ENCODE measurements at regions not wholly inside any gene's neighbourhood (a gene's known extent, or its start where the extent isn't known, plus 50 kb on each side); places are given as distances from the start of the nearest gene placed in this dataset.

GRCh38 chr15:93483923-93484322 lies 394.9 kb upstream of the RGMA start:
- Histone ChIP-seq H3K9me3 (ENCODE audit: control insufficient read depth in 2 of 3, insufficient read depth in 1 of 3, low read length in 3 of 3) (no peaks in the 10 kb centered on the region), H3K4me1 (ENCODE audit: control insufficient read depth in 2 of 3, insufficient read depth in 2 of 3, low read depth in 1 of 3, low read length in 3 of 3) (peaks cover 0 to 3% (median 0%) of the 10 kb centered on the region in 3 donors), H3K4me3 (ENCODE audit: low read length in 3 of 3) (no peak overlapping the region), H3K27ac (ENCODE audit: low read depth in 2 of 2, low read length in 2 of 2) (no peak overlapping the region), H3K27me3 (ENCODE audit: control insufficient read depth, insufficient read depth, low read length) (no peaks in the 10 kb centered on the region), H3K36me3 (ENCODE audit: control insufficient read depth in 2 of 3, insufficient read depth in 3 of 3, low read length in 3 of 3) (no peaks in the 10 kb centered on the region), H3K9ac (ENCODE audit: low read length in 3 of 3) (no peak overlapping the region)
- FAIRE-seq: no peak
- intact Hi-C loops (cut with DNase I): no loop called here
- no peak for TF ChIP-seq CTCF (IDR thresholded peaks at IDR 0.05; ENCODE audit: borderline replicate concordance, extremely low read depth, insufficient read depth)
- no peak for DNase-seq

GRCh38 chr15:93482731-93483130 lies 393.7 kb upstream of the RGMA start:
- DNase-seq: no peak
- Histone ChIP-seq H3K4me1 (ENCODE audit: control insufficient read depth in 2 of 3, insufficient read depth in 2 of 3, low read depth in 1 of 3, low read length in 3 of 3) (peaks cover 0 to 3% (median 0%) of the 10 kb centered on the region in 3 donors), H3K36me3 (ENCODE audit: control insufficient read depth in 2 of 3, insufficient read depth in 3 of 3, low read length in 3 of 3) (no peaks in the 10 kb centered on the region), H3K27ac (ENCODE audit: low read depth in 2 of 2, low read length in 2 of 2) (no peak overlapping the region), H3K9me3 (ENCODE audit: control insufficient read depth in 2 of 3, insufficient read depth in 1 of 3, low read length in 3 of 3) (no peaks in the 10 kb centered on the region), H3K4me3 (ENCODE audit: low read length in 3 of 3) (no peak overlapping the region), H3K9ac (ENCODE audit: low read length in 3 of 3) (no peak overlapping the region), H3K27me3 (ENCODE audit: control insufficient read depth, insufficient read depth, low read length) (no peaks in the 10 kb centered on the region)
- intact Hi-C loops (cut with DNase I): no loop called here
- no peak for TF ChIP-seq CTCF (IDR thresholded peaks at IDR 0.05; ENCODE audit: borderline replicate concordance, extremely low read depth, insufficient read depth)
- FAIRE-seq: no peak

- Histone ChIP-seq H3K27me3 (ENCODE audit: control insufficient read depth, insufficient read depth, low read length) (no peaks in the 10 kb centered on the region), H3K4me1 (ENCODE audit: control insufficient read depth in 2 of 3, insufficient read depth in 2 of 3, low read depth in 1 of 3, low read length in 3 of 3) (no peaks in the 10 kb centered on the region), H3K9me3 (ENCODE audit: control insufficient read depth in 2 of 3, insufficient read depth in 1 of 3, low read length in 3 of 3) (no peaks in the 10 kb centered on the region), H3K27ac (ENCODE audit: low read depth in 2 of 2, low read length in 2 of 2) (no peak overlapping the region), H3K4me3 (ENCODE audit: low read length in 3 of 3) (no peak overlapping the region), H3K9ac (ENCODE audit: low read length in 3 of 3) (no peak overlapping the region), H3K36me3 (ENCODE audit: control insufficient read depth in 2 of 3, insufficient read depth in 3 of 3, low read length in 3 of 3) (no peaks in the 10 kb centered on the region)
- FAIRE-seq (no peak), DNase-seq (peak in 1 of 5 donors; percentile 22)
- TF ChIP-seq CTCF (IDR thresholded peaks at IDR 0.05; ENCODE audit: borderline replicate concordance, extremely low read depth, insufficient read depth): no peak
- intact Hi-C loops (cut with DNase I): no loop called here
These were observed 390.7 kb upstream of the RGMA start for GRCh38 chr15:93479715-93480114.

GRCh38 chr15:93478947-93479346 lies 389.9 kb upstream of the RGMA start:
- H3K9ac ChIP-seq (ENCODE audit: low read length in 3 of 3): no peak overlapping the region
- H3K27ac ChIP-seq (ENCODE audit: low read depth in 2 of 2, low read length in 2 of 2): no peak overlapping the region
- H3K4me3 ChIP-seq (ENCODE audit: low read length in 3 of 3): no peak overlapping the region
- TF ChIP-seq CTCF (IDR thresholded peaks at IDR 0.05; ENCODE audit: borderline replicate concordance, extremely low read depth, insufficient read depth): no peak
- H3K9me3 ChIP-seq (ENCODE audit: control insufficient read depth in 2 of 3, insufficient read depth in 1 of 3, low read length in 3 of 3): no peaks in the 10 kb centered on the region
- H3K36me3 ChIP-seq (ENCODE audit: control insufficient read depth in 2 of 3, insufficient read depth in 3 of 3, low read length in 3 of 3): no peaks in the 10 kb centered on the region
- no peaks in the 10 kb centered on the region for H3K4me1 ChIP-seq (ENCODE audit: control insufficient read depth in 2 of 3, insufficient read depth in 2 of 3, low read depth in 1 of 3, low read length in 3 of 3)
- FAIRE-seq: no peak
- DNase-seq: peak in 3 of 5 donors; percentile 49 to 68 (median 66)
- intact Hi-C loops (cut with DNase I): no loop called here
- H3K27me3 ChIP-seq (ENCODE audit: control insufficient read depth, insufficient read depth, low read length): no peaks in the 10 kb centered on the region

Measured in kidney (tissue), 13 donors.